HTERT RPE-1 (cell line): ENCODE measurements at regions not wholly inside any gene's neighbourhood (a gene's known extent, or its start where the extent isn't known, plus 50 kb on each side); places are given as distances from the start of the nearest gene placed in this dataset.

Experiments
- in situ Hi-C: fragments of 300-500 bp; cut with MboI; formaldehyde crosslinking; loops from 4 replicates; pipeline ENCODE4 v1.14.3; 2020; ENCODE audit warnings: low sequenced_read_pairs

GRCh38 chr3:103033841-103034240 is 599.0 kb downstream of the ZPLD1 start:
- in situ Hi-C loops = no loop called here

- in situ Hi-C loops = no loop called here
These were observed 612.8 kb downstream of the ZPLD1 start for GRCh38 chr3:103047640-103048039.

GRCh38 chr3:103048068-103048722 is 613.4 kb downstream of the ZPLD1 start:
- in situ Hi-C loops = no loop called here

GRCh38 chr3:103052236-103052830 is 617.5 kb downstream of the ZPLD1 start:
- in situ Hi-C loops = no loop called here

- in situ Hi-C loops = no loop called here
These were observed 620.3 kb downstream of the ZPLD1 start for GRCh38 chr3:103055021-103055520.

- in situ Hi-C loops = no loop called here
These were observed 621.7 kb downstream of the ZPLD1 start for GRCh38 chr3:103056542-103056941.

- in situ Hi-C loops = no loop called here
These were observed 622.2 kb downstream of the ZPLD1 start for GRCh38 chr3:103057003-103057402.

GRCh38 chr3:103057487-103057886 is 622.7 kb downstream of the ZPLD1 start:
- in situ Hi-C loops = no loop called here

- in situ Hi-C loops = no loop called here
These were observed 624.6 kb downstream of the ZPLD1 start for GRCh38 chr3:103059432-103059831.

GRCh38 chr3:103060242-103060641 is 625.4 kb downstream of the ZPLD1 start:
- in situ Hi-C loops = no loop called here

- in situ Hi-C loops = no loop called here
These were observed 633.1 kb downstream of the ZPLD1 start for GRCh38 chr3:103067963-103068362.

- in situ Hi-C loops = no loop called here
These were observed 640.5 kb downstream of the ZPLD1 start for GRCh38 chr3:103075282-103075681.

GRCh38 chr3:103077910-103078309 is 643.1 kb downstream of the ZPLD1 start:
- in situ Hi-C loops = no loop called here

- in situ Hi-C loops = no loop called here
These were observed 647.7 kb downstream of the ZPLD1 start for GRCh38 chr3:103082501-103082900.

- in situ Hi-C loops = no loop called here
These were observed 649.2 kb downstream of the ZPLD1 start for GRCh38 chr3:103083848-103084631.

GRCh38 chr3:103085465-103085864 is 650.6 kb downstream of the ZPLD1 start:
- in situ Hi-C loops = no loop called here

- in situ Hi-C loops = no loop called here
These were observed 654.9 kb downstream of the ZPLD1 start for GRCh38 chr3:103089758-103090157.

GRCh38 chr3:103105206-103105605 is 670.4 kb downstream of the ZPLD1 start:
- in situ Hi-C loops = no loop called here

GRCh38 chr3:103112273-103112672 is 677.5 kb downstream of the ZPLD1 start:
- in situ Hi-C loops = no loop called here

GRCh38 chr3:103126115-103126514 is 691.3 kb downstream of the ZPLD1 start:
- in situ Hi-C loops = no loop called here

- in situ Hi-C loops = no loop called here
These were observed 692.3 kb downstream of the ZPLD1 start for GRCh38 chr3:103127098-103127630.

GRCh38 chr3:103127737-103128136 is 692.9 kb downstream of the ZPLD1 start:
- in situ Hi-C loops = no loop called here
